Progenitor cell of endocrine pancreas (in vitro differentiated cells): ENCODE measurements at regions not wholly inside any gene's neighbourhood (a gene's known extent, or its start where the extent isn't known, plus 50 kb on each side); places are given as distances from the start of the nearest gene placed in this dataset.

ENCODE experiments used
- DNase-seq: peaks from one replicate; pipeline ENCODE4 v3.0.0; 2021; ENCODE audit warnings: low spot score; ENCODE audit not compliant: unreplicated experiment
- H3K27ac Mint-ChIP-seq: 2 replicates; pipeline ENCODE4 v1.8.0; 2021; ENCODE audit warnings: mild to moderate bottlenecking, moderate library complexity, mixed read lengths
- H3K27me3 Mint-ChIP-seq: 2 replicates; pipeline ENCODE4 v1.8.0; 2021; ENCODE audit warnings: mixed read lengths
- H3K36me3 Mint-ChIP-seq: 2 replicates; pipeline ENCODE4 v1.8.0; 2022; ENCODE audit warnings: mixed read lengths; ENCODE audit not compliant: insufficient read depth
- H3K4me1 Mint-ChIP-seq: 2 replicates; pipeline ENCODE4 v1.8.0; 2021; ENCODE audit warnings: low read depth, mixed read lengths
- H3K4me3 Mint-ChIP-seq: 2 replicates; pipeline ENCODE4 v1.8.0; 2021; ENCODE audit warnings: low read depth, mild to moderate bottlenecking, moderate library complexity, mixed read lengths
- H3K9me3 Mint-ChIP-seq: 2 replicates; pipeline ENCODE4 v1.8.0; 2021; ENCODE audit warnings: low read depth, mixed read lengths
- TF ChIP-seq, protein P1 (sequence below): fragments of 200-600 bp; sonication (generic); IDR thresholded peaks from one replicate; pipeline ENCODE4 v1.5.0; 2021; ENCODE audit warnings: antibody characterized with exemption, mild to moderate bottlenecking; ENCODE audit not compliant: unreplicated experiment

DNA sequence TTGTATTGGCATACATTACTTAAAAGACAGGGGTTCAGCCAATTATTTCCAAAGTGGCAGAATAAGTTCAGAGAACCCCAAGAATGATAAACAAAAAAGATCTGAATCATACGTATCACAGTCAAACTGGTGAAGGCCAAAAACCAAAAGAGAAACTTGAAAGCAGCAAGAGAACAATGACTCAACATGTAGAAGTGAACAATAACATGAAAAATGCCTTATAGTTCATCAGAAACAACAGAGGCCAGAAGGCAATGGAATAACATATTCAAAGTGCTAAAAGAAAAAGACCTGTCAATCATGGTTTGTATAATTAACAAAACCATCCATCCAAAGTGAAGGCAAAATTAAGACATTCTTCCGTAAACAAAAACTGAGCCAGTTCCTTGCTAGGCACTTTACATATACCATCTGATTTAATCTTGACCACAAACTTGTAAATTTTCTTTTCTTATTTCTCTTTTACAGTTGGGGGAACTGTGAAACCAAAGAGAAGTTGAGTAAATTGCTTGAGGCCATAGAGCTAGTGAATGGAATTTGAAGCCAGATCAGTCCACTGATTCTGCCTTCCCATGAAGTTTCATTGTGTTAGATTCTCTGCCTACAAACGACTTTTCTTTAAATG is 232.1 kb upstream of the SEL1L start:
- DNase-seq: no peak
- Mint-ChIP-seq H3K27me3 (no peaks in the 10 kb centered on the region), H3K36me3 (no peaks in the 10 kb centered on the region), H3K4me3 (no peak overlapping the region), H3K4me1 (no peaks in the 10 kb centered on the region), H3K27ac (no peak overlapping the region), H3K9me3 (peaks cover 4% of the 10 kb centered on the region)
- TF ChIP-seq, protein P1, sequence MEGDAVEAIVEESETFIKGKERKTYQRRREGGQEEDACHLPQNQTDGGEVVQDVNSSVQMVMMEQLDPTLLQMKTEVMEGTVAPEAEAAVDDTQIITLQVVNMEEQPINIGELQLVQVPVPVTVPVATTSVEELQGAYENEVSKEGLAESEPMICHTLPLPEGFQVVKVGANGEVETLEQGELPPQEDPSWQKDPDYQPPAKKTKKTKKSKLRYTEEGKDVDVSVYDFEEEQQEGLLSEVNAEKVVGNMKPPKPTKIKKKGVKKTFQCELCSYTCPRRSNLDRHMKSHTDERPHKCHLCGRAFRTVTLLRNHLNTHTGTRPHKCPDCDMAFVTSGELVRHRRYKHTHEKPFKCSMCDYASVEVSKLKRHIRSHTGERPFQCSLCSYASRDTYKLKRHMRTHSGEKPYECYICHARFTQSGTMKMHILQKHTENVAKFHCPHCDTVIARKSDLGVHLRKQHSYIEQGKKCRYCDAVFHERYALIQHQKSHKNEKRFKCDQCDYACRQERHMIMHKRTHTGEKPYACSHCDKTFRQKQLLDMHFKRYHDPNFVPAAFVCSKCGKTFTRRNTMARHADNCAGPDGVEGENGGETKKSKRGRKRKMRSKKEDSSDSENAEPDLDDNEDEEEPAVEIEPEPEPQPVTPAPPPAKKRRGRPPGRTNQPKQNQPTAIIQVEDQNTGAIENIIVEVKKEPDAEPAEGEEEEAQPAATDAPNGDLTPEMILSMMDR: no peak

DNA sequence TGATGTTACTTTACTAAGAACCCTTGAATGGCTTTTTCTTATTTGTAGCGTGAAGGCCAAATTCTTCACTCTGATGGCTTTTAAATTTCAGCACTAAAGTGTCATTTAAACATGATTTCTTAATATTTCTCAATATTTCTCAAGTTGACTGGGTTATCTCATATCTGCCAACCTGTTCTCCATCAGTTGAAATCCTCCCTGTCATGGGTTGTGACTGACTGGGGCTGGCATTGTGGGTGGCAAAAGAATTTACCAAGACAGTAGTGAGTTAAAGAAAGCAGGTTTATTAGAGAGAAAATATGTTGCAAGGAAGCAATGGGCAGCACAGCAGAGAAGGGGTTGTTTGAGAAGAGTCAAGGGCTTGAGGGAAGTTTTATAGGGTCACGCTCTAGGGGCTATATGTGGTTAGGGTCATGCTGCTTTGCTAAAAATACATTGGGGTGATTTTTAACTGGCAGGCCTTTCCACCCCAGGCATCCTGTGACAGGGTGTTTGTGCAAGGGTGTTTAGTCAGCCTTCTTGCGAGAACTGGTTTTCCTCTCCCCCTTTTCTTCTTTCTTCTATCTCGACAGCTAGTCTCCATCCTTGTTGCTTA is 232.8 kb upstream of the SEL1L start:
- Mint-ChIP-seq H3K4me1 (no peaks in the 10 kb centered on the region), H3K27ac (no peak overlapping the region), H3K36me3 (no peaks in the 10 kb centered on the region)

GRCh38 chr14:81767266-81767995 is 233.8 kb upstream of the SEL1L start:
- Mint-ChIP-seq H3K9me3 (peaks cover 4% of the 10 kb centered on the region), H3K27me3 (no peaks in the 10 kb centered on the region), H3K4me1 (no peaks in the 10 kb centered on the region), H3K27ac (no peak overlapping the region), H3K36me3 (no peaks in the 10 kb centered on the region), H3K4me3 (no peak overlapping the region)
- TF ChIP-seq, protein P1: no peak
- DNase-seq: no peak

More for the DNA sequence above, 232.8 kb upstream of the SEL1L start:
- Mint-ChIP-seq H3K9me3 (peaks cover 4% of the 10 kb centered on the region), H3K4me3 (no peak overlapping the region), H3K27me3 (no peaks in the 10 kb centered on the region)
- TF ChIP-seq, protein P1: no peak
- no peak for DNase-seq

GRCh38 chr14:81771651-81772275 is 238.1 kb upstream of the SEL1L start:
- H3K4me3 Mint-ChIP-seq: no peak overlapping the region
- H3K4me1 Mint-ChIP-seq: no peaks in the 10 kb centered on the region
- no peaks in the 10 kb centered on the region for H3K27me3 Mint-ChIP-seq
- H3K36me3 Mint-ChIP-seq: no peaks in the 10 kb centered on the region
- peaks cover 4% of the 10 kb centered on the region for H3K9me3 Mint-ChIP-seq
- no peak for DNase-seq
- TF ChIP-seq, protein P1: no peak
- no peak overlapping the region for H3K27ac Mint-ChIP-seq

DNA sequence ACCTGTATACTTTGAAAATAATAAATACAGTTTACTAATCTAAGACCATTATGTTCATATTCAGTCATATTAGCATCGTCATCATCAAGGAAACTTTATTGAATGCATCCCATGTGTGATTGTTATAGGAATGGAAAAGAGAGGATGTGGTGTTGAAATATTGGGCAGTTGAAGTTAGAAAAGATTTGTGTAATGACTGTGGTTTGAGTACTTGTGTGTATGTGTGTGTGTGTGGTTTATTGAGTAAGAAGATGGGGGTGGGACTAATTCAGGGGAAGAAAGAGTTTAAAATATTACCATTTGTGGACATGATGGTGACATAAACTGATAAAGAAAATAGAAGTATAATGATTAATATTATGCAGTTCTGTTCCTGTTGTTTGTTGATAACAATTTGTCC is 238.7 kb upstream of the SEL1L start:
- DNase-seq: no peak
- no peaks in the 10 kb centered on the region for H3K27me3 Mint-ChIP-seq
- H3K4me1 Mint-ChIP-seq: no peaks in the 10 kb centered on the region
- no peak overlapping the region for H3K27ac Mint-ChIP-seq
- H3K36me3 Mint-ChIP-seq: no peaks in the 10 kb centered on the region
- H3K4me3 Mint-ChIP-seq: no peak overlapping the region
- TF ChIP-seq, protein P1: no peak
- H3K9me3 Mint-ChIP-seq: peaks cover 4% of the 10 kb centered on the region
